HG02798 (cell line): ENCODE measurements at regions not wholly inside any gene's neighbourhood (a gene's known extent, or its start where the extent isn't known, plus 50 kb on each side); places are given as distances from the start of the nearest gene placed in this dataset.
"Not testable (repeated sequence)": the region's sequence is repeated elsewhere in the genome, so short reads cannot be mapped to it uniquely, and the experiment has no call there.

Experiments used
- ATAC-seq: cut with Tn5 transposase; IDR thresholded peaks from one replicate; pipeline ENCODE4 v1.9.1; 2021; ENCODE audit warnings: mild to moderate bottlenecking; ENCODE audit not compliant: unreplicated experiment, poor library complexity

GRCh38 chr18:78875778-78876650 lies 103.6 kb upstream of the SALL3 start:
- no peak for ATAC-seq

DNA sequence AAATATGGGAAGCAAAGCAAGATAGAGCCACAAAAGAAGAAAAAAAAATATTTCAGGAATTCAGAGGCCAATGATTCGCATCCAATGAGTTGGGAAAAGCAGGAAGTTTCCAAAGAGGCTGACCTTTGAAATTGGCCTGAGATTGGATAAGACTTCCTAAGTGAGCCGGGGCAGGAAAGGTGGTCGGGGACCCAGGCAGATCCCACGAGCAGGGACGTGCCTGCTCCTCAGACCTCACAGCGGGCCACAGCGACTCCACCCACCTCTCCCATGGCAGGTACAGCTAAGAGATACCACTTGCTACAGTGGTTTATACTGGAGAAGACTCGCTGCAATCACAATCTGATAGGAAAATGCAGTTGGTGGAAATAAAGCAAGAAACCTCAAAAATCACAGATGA lies 102.8 kb upstream of the SALL3 start:
- no peak for ATAC-seq

DNA sequence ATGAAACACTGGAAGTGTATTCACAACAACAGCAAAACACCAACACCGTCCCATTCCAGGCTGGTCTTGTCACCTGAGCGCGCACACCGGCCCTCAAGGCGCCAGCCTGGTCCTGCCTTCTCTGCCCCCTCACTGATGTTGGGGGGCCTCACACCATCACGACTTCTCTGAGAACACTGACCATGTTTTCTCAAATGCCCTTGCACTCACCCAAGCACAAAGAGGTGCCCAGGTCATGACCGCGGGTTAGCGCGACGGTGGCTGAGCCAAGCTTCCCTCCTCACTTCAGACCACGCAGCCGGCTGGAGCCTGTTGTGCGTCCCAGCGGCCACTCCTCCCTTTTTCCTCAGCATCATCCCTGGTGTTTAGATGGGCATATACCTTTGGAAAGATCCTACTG lies 101.3 kb upstream of the SALL3 start:
- no peak for ATAC-seq

DNA sequence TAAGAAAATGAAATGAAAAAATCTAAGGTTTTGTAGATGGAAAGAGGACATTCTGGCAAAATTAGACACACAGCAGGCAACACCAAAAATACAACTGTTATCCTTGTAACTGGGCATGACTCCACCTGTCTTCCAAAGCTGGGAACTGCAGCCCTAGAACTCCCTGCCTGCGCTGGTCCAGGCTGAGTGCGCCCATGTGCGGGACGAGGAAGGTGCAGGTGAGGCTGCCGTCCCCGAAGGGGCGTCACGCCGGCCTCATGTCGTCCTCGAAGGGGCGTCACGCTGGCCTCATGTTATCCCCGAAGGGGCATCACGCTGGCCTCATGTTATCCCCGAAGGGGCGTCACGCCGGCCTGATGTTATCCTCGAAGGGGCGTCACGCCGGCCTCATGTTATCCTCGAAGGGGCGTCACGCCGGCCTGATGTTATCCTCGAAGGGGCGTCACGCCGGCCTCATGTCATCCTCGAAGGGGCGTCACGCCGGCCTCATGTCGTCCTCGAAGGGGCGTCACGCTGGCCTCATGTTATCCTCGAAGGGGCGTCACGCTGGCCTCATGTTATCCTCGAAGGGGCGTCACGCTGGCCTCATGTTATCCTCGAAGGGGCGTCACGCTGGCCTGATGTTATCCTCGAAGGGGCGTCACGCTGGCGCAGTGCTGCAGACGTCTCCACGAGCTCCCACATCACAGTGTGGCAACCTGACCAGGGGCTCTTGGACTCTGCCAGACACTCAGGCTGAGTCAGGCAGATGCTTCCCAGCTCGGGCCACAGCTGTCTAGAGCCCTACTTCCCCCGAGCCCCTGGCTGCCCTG lies 100.3 kb upstream of the SALL3 start:
- ATAC-seq = not testable (repeated sequence)

DNA sequence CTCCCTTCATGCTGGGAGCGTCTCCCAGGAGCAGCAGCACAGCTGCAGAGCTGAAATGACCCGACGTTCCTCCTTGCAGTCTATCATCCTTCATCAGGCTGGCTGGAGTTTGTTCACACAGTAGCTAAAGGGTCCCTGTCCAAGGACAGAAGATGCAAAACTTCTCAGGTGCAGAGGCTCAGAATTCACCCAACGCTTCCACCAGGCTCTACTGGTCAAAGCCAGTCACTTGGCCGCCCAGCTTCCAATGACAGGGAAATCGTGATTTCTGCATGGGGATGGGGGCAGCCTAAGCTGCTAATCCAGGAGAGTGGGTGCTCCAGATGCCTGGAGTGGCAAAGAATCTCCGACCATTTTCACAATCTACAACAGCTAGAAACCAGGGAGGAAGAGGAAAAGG lies 97.0 kb upstream of the SALL3 start:
- no peak for ATAC-seq

DNA sequence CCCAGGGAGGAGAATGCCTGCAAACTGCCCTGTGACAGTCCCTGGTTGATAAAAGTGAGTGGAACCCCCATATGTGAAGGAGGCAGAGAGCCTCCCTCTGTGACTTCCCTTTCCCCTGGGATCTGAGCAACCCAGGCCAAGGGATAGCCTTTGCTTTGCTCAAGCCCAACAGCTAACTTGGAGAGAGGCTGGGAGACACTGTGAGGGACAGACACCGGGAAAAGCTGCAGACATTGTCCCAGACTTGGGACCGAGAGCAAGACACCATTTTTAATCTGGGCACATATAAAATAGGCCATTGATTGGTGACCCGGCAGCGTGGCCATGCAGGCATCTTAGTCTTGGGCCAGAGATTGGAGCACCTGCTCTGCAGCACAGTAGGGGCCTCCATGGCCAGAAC lies 96.1 kb upstream of the SALL3 start:
- no peak for ATAC-seq

GRCh38 chr18:78884502-78884901 lies 95.1 kb upstream of the SALL3 start:
- no peak for ATAC-seq

- no peak for ATAC-seq
These were observed 90.4 kb upstream of the SALL3 start for GRCh38 chr18:78889250-78889649.

DNA sequence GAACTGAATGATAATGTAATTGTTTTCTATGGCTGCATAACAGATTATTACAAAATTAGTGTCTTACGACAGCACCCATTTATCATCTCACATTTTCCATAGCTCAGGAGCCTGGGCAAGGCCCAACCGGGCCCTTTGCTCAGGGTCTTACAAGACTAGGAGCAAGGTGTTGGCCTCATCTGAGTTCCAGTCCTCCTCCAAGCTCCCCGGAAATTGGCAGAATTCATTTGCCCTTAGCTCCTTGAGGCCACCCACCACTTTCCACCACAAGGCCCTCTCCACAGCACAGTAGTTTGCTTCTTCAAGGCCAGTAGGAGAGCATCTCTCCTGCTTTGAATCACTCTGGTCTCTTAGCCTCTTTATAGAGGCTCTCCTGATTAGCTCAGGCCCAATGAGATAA lies 89.2 kb upstream of the SALL3 start:
- ATAC-seq = no peak

- no peak for ATAC-seq
These were observed 88.3 kb upstream of the SALL3 start for GRCh38 chr18:78891185-78891762.

DNA sequence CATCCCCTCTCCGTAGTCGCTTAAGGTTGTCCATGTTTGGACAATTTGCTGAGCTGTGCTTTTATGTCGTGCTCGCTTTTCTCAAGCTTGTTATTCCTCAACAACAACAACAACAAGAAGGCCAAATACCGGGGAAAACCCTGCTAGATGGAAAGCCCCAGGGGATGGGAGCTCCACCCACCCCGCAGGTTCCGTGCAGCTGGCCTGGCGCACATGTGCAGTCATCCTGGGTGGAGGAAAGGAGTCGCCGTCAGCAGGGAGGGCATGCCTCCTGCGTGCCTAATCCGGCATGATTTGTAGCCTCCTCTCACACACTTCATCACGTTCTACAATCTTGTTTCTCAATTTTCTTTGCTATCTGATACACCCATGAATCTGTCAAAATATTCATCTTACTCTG lies 87.4 kb upstream of the SALL3 start:
- no peak for ATAC-seq

DNA sequence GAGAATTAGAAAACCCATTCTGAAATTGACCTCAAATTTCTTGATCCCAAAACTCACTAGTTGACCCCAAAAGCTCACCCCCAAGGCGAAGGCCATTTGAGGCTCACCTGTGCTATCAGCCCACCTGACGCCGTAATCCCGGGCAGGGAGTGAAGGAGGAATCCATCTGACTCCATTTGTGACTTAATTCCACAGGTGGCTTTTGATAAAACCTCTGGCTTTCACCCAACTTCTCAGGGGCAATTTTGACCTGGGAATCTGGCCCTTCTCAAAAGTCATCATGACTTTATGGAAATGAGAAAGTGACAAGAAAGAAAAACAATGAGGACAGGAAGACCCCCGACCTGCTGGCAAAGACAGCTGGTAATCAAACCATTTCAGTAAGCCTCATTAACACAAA lies 86.9 kb upstream of the SALL3 start:
- ATAC-seq = no peak

DNA sequence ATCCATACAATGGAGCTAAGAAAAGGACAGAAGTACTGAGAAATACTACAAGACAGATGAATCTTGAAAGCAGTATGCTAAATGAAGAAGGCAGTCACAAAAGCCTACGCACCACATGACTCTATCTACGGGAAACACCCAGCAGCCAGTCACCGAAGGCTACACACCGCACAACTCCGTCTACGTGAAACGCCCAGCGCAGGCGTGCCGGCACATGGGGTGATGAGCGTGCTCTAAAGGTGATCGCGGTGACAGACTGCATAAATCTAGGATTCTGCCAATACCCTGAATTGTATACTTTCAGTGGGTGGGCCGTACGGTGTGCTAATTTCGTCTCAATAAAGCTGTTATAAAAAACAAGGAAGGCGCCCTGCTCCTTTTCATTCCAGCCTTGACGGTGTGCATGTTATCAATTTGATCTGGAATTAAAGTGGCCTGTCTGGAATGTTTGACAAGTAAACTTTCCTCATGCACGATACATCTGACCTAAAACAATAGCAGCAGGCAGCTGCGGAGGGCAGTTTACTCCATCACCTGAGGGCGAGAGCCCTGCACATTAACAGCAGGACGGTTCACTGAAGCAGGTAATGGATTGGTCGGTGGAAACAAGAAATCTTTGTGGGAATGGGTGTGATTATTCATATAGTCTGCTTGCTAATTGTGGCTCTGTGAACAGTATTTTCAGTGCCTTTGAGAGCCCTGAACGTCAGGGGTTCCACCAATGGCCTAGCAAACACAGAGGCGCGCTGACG lies 86.2 kb upstream of the SALL3 start:
- no peak for ATAC-seq

- ATAC-seq = no peak
These were observed 85.6 kb upstream of the SALL3 start for GRCh38 chr18:78894033-78894305.

- ATAC-seq = no peak
These were observed 84.2 kb upstream of the SALL3 start for GRCh38 chr18:78895207-78896001.

- no peak for ATAC-seq
These were observed 83.3 kb upstream of the SALL3 start for GRCh38 chr18:78896111-78896905.

- no peak for ATAC-seq
These were observed 81.6 kb upstream of the SALL3 start for GRCh38 chr18:78898066-78898465.

- no peak for ATAC-seq
These were observed 81.0 kb upstream of the SALL3 start for GRCh38 chr18:78898635-78899034.

GRCh38 chr18:78899241-78899640 lies 80.4 kb upstream of the SALL3 start:
- ATAC-seq = no peak
